ENCODE measurements at regions not wholly inside any gene's neighbourhood (a gene's known extent, or its start where the extent isn't known, plus 50 kb on each side); places are given as distances from the start of the nearest gene placed in this dataset.
"Not testable (repeated sequence)": the region's sequence is repeated elsewhere in the genome, so short reads cannot be mapped to it uniquely, and the experiment has no call there.

DNA sequence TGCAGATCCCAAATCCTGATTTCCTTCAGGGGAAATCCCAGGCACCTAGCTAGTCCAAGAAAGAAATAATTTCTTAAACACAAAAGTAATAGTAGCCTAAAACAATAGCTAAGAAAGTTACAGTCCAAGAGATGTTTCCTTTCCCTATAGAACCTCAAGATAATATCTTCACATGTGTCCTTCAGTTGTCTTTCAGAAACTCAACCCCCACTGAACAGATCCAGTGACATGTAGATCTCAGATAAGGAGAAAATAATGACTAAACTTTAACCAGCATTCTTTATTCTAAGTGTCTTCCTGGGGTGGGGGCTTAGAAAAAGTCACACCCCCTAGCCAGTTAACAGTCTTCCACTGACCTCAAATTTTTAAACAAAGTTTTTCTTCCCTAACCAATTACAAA is 131.3 kb upstream of the ADRA1B start:
- no peak for DNase-seq (ENCODE audit: low read depth)

DNA sequence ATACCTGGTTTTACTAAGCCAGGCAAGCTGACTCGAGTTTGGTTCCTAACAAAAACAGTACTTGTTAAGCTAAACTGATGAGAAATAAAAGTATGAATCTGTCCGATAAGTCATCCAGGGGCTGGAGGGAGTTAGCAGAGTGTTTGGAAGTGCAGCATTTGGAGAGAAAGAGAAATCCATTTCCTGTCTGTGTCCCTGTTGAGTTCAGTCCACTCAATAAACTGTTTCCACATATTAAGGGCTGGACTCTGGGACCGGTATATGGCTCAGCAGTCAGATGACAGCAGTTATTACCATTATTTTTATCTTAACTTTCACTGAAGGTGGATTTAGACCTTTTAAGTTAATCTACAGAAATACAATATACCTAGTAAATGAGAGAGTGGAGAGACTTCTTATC is 130.6 kb upstream of the ADRA1B start:
- no peak for DNase-seq (ENCODE audit: low read depth)

DNA sequence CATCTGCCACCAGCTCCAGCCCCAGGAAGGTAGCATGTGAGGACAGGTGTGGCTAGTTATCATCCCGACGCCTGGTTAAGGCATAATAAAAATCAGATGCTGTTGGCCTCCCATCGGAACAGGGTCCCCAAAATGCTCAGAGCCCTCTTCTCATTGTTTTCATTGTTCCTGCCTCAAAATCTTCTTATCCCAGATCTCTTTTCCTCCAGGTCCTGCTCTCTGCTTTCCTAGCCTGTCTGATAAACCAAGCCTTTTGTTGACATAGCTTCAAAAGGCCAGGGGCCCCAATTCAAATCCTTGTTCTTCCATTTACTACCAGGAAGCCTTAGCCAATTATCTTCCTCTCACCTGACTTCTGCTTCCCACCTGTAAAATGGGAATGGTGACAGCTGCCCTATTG is 130.1 kb upstream of the ADRA1B start:
- DNase-seq (ENCODE audit: low read depth): no peak

DNA sequence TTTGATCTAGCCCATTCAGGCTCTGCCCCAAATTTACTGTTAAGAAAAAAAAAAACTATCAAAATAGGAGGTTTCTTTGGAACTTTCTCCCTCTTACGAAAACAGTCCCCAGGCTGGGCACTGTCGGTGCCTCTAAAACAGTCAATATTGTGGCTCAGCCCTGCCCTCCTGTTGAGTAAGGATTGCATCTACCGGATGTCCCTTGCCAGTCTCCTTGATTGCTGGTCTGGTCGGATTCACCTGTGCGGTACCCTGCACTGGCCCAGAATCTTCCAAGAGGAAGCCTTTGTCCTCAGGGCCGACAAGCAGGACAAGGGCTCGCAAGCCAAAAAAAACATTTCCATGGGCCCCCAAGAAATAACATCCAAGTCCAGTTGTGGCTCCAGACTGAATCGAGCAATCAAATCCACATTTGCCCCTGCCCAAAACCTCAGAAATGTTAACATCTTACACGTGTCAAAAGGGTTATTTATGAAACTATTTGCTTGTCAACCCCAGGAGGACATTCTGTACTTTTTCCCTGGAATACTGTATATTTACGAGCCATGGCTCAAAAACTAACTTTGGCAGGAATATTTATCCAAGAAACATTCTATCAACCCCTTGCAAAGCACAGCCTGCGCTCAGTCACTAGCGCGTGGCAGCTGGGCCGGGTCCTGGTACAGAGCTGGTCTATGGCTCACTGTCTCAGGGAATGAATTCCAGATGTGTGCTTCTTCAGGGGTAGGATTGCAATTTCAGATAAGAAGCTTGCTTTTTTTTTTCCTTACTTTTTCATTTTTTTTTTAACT is 129.2 kb upstream of the ADRA1B start:
- no peak for DNase-seq (ENCODE audit: low read depth)

DNA sequence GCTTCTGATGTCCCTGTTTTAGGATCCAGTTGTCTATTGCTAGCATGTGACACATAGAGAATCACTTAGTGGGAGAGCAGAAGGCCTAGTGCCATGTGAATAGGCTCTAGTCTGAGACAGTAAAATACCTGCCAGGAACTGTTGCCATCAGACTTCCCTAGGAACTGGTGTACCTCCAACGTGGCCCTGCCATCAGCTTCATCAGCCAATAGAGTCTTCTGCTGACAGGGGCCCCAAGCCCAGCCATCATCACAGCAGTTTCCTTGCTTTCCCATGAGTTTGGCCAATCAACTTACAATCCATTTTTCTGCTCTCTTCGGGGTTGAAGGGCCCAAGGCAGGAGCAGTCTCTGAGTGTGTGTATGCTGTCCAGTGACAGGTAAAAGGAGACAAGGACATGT is 128.4 kb upstream of the ADRA1B start:
- no peak for DNase-seq (ENCODE audit: low read depth)

DNA sequence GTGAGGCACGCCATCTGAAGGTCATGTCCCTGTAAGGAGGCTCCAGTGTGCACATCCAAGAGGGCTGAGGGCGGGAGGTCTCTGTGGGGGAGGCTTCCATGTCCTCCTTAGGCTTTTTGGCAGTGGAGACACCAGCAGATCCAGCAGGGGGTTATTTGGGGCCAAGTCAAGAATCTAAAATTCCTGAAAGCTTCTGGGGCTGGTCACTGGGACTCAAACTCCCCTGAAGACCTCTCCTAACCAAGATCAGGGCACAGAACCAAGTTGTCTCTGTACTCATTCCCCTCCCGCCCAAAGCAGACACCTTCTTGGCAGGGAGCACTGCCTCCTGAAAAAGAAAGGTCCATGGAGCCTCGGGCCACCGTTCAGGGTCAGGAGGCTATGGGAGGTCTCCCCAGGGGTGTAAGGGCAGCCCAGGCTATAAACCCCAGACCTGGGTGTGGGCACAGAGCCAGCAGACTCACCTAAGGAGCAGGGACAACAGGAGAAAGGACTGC is 127.4 kb upstream of the ADRA1B start:
- DNase-seq (ENCODE audit: low read depth): no peak

DNA sequence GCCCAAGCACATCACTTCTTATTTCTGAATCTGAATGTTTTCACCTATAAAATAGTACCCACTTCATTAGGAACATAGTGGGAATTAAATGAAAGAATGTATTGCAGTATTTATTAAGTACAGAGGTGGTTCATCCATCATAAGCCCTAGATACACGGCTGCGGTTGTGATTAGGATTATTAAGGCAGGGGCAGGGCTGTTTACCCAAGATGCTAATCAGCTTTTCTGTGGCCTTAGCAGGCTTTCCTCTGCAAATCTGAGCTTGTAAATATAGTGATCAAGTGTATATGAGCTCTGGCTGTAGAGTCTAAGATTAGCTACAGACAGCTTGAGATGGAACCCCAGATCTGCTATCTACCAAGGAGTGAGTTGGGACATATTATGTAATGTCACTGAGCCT is 124.1 kb upstream of the ADRA1B start:
- no peak for DNase-seq (ENCODE audit: low read depth)

DNA sequence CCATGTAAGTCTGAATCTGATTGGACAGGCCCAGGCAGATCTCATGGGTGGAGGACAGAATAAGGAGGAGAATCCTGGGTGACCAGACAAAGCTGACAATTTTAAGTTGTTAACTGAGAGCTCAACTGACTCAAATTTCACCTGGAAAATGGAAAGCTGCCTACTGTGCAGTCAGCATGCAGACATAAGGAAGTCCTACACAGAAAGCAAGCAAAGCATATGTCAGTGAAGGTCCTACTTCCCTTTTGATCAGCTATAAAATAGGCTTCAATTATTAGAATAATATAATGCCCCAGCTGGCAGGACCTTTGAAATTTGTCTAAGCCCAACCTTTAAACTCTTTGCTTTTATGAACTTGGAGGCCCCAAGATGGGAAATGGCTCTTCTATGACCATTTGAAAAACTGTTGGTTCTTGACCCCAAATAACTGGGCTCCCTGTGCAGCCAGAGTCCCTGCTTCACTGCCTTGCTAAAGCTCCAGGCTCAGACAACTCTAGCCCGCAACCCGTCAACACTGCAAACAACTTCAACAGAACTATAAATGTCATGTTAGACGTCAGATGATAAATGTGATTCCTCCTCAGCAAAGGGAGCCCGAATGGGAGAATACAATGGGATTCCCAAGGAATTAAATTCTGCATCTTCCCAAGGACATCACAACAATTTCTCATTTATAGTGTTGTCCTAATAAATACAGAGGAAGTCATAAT is 118.9 kb upstream of the ADRA1B start:
- no peak for DNase-seq (ENCODE audit: low read depth)

DNA sequence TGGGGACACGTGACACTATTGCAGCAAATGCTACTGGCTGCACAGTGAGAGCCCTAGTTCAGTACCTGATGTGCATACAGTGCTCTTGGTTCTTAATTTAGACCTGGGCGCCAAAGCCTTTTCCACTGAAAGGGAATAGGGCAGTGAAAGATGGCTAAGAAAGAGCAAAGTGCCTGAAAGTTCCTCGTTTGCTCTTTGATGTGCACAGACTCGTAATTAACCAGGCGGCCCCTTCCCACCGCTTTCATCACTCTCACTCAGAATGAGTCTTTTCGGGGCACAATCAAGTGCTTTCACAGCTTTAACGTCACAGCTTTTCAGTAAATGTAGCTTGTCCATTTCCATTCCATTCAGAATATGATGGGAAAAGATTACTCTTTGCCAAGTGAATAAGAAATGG is 116.6 kb upstream of the ADRA1B start:
- DNase-seq (ENCODE audit: low read depth): no peak

DNA sequence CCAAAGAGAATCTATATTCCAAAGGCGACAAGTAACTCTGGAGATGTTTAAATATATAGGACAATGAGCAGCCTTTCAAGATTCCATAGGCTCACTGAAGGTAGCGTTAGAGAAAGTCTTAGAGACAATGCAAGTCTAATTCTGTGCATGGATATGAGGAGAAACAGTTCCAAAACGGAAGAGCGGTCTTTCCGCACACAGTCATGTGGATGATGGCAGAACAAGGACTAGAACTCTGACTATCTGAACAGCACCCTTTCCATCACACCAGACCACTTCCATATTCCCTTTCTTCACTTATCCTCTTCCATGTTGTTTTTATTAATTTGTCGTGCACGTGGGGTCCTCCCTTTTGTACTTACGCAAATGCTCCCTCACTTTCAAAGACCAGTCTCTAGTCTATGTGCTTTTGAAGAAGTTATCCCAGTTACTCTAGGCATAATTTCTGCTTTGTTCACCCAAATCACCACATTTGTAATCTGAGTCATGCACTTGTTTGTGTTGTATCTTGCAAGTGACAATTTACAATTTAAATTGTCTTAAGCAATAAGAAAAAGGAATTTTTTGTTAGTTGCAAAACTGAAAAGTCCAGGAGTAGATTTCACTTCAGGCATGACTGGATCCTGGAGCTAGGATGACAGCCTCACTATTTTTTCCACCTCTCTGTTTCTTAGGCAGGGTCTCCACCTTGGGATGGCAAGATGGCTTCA is 116.0 kb upstream of the ADRA1B start:
- no peak for DNase-seq (ENCODE audit: low read depth)

DNA sequence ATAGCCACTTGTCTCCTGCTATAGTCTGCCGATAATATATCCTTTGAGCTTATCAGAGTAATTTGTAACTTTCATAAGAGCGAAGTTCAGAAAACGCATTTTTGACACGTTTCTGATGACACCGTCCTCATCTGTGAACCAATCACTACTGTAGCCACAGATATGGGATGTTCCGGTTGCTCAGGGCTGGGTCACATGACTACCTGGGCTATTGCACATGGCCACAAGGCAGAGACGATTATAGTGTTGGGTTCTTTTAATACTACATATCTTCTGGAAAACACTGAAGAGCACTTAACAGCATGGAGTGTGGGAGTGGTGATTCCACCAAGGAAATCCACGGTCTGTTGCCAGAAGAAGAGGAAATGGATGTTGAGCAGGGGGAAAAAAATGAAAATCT is 115.0 kb upstream of the ADRA1B start:
- no peak for DNase-seq (ENCODE audit: low read depth)

DNA sequence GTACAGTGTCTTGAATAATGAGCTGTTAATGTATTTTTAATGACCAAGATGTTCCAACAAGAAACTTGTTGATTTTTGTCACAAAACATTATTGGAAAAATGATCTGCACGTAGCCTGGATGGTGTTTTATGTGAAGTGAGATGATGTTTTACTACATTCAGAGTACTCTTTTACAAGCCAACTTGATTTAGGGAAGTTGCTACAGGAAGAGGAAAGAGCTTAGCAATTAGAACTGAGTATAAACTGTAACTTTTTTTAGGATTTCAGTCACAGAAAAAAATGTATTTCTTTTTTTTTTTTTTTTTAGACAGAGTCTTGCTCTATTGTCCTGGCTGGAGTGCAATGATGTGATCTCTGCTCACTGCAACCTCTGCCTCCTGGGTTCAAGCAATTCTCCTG is 113.6 kb upstream of the ADRA1B start:
- no peak for DNase-seq (ENCODE audit: low read depth)

DNA sequence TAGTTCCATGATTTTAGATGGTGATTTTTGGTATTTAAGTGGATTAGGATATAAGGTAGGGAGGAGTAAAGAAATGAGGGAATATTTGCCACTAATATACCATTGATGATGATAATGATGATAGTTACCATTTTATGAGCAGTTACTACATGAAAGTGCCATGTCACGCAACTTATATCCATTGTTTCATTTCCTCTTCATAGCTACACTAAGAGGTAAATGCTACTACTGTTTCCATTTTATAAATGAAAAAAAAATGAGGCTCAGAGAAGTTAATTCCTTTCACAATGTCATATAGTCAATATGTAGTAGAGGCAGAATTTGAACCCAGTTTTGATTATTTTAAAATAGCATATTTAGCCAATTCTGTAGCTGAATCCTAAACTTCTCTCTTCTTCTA is 112.2 kb upstream of the ADRA1B start:
- no peak for DNase-seq (ENCODE audit: low read depth)

DNA sequence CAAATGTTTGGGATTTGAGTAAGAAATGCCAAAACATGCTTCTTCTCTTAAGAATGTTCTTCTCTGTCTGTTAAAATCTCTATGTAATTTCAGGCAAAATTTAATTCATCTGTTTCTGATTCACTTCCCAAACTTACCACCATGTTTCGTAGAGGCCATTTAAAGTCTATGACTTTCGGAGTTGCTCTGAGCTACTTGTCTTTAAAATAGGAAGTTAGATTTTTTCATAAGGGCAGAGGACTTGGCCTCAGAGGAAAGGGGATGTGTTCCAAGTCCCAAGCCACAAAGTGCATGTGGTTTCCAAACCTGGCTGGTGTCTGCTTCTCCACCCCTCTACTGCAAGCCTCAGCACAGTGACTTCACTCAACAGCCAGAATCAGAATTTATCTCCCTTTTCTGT is 111.3 kb upstream of the ADRA1B start:
- DNase-seq (ENCODE audit: low read depth): no peak

DNA sequence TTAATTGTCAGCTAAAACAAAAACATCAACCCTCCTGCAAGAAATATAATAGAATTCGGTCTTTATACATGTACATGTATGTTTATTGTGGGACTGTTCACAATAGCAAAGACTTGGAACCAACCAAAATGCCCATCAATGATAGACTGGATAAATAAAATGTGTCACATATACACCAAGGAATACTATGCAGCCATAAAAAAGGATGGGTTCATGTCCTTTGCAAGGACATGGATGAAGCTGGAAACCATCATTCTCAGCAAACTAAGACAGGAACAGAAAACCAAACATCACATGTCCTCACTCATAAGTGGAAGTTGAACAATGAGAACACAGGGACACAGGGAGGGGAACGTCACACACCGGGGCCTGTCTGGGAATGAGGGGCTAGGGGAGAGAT is 109.1 kb upstream of the ADRA1B start:
- DNase-seq (ENCODE audit: low read depth): not testable (repeated sequence)

DNA sequence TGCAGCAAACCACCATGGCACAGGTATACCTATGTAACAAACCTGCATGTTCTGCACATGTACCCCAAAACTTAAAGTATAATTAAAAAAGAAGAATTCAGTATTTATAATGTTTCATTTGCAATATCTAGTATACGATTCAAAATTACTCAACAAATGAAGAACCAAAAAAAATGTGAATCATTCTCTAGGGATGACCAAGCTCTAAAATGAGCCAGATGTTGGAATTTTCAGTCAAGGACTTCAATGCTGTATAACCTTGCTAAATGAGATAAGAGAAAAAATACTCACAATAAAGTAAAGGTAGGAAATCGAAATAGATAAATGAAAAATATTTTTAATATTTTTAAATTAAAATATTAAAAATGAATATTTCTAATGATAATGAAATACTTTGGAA is 108.7 kb upstream of the ADRA1B start:
- no peak for DNase-seq (ENCODE audit: low read depth)

DNA sequence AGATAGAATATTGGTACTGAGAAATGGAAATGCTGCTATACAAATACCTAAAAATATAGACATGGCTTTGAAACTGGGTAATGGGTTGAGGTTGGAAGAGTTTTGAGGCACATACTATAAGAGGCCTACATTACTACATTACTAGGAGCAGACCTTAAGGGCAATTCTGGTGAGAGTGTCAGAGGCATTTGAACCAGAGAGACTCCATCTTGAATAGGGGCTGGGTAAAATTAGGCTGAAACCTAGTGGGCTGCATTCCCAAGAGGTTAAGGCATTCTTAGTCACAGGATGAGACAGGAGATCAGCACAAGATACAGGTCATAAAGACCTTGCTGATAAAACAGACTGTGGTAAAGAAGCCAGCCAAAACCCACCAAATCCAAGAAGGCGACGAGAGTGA is 104.6 kb upstream of the ADRA1B start:
- DNase-seq (ENCODE audit: low read depth): no peak

DNA sequence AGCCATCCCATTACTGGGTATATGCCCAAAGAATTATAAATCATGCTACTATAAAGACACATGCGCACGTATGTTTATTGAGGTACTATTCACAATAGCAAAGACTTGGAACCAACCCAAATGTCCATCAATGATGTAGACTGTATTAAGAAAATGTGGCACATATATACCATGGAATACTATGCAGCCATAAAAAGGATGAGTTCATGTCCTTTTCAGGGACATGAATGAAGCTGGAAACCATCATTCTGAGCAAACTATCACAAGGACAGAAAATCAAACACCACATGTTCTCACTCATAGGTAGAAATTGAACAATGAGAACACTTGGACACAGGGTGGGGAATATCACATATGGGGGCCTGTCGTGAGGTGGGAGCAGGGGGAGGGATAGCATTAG is 103.5 kb upstream of the ADRA1B start:
- DNase-seq (ENCODE audit: low read depth): not testable (repeated sequence)

DNA sequence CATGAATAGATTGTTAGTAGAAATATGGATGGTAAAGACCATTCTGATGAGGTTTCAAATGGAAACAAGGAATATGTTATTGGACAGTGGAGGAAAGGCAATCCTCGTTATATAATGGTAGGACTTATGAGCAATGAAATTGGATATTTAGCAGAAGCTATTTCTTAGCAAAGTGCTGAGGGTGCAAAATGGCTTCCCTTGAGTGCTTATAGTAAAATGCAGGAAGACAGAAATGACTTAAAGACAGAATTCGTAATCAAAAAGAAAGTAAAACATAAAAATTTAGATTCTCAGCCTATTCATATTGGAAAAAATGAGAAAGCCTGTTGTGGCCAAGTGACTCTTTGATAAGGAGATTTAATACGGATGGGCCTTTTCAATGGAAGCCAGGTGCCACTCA is 102.1 kb upstream of the ADRA1B start:
- no peak for DNase-seq (ENCODE audit: low read depth)

DNA sequence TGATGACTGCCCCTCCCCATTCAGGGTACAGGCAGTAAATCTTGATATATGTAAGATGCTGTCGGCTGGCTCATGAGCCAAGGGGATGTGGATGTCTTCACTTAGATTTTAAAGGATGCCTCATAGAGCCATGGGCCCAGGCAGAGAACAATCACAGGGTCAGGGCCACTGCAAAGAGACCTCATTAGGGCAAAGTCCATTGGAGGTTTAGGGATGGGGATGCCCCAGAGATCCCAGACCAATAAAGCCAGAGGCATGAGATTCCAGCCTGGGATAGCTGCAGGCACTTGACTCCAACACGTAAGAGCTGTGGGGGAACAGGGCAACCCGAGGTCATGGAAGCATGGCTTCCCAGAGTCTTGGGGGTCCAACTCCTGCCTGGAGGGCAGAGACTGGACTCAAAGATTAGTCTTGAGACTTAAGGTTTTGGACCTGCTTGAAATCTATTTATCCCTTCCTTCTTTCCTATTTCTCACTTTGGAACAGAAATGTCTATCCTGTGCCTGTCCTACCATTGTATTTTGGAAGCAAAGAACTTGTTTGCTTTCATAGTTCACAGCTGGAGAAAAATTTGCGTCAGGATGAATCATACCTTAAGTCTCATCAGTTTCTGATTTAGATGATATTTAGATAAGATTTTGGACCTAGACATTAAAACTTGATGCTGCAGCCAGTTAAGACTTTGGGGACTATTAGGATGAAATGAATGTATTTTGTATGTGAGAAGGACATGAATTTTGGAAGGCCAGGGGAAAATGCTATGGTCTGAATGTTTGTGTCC is 101.3 kb upstream of the ADRA1B start:
- no peak for DNase-seq (ENCODE audit: low read depth)

DNA sequence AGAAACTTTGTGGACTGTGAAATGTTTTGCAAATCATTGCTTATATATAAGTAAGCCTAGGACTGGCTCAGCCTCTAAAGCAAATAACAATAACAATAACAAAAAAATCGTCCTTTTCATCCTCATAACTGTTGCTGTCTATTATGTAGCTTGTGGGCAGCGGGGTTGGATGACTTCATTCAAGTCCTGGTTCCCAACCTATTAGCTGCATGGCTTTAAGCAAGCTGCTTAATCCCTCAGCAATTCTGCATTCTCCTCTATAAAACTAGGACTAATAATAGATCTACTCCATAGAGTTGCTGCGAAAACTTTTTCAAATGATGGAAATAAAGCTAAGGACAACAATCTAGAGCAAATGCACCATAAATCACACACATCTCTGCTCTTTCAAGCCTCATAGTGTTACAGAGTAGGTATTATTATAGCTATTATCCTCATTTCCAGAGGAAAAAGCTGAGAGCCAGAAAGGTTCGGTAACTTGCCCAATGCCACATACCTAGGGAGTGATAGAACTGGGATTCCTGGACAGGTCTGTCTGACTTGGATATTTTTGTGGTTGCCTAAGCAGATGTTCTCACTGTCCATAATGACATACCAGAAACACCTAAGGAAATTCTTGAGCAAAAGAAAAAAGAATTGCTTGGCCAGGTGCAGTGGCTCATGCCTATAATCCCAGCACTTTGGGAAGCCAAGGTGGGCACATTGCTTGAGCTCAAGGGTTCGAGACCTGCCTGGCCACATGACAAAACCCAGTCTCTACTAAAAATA is 98.8 kb upstream of the ADRA1B start:
- no peak for DNase-seq (ENCODE audit: low read depth)

Data from stimulated activated CD8-positive, alpha-beta memory T cell treated with anti-CD3 and anti-CD28 coated beads, Interleukin-7, amount 100 ng/mL, for 24 hours (primary cell).